HepG2 (cell line): ENCODE measurements at regions not wholly inside any gene's neighbourhood (a gene's known extent, or its start where the extent isn't known, plus 50 kb on each side); places are given as distances from the start of the nearest gene placed in this dataset.

Experiments used
- BCLAF1 ChIP-seq: fragments of 450-650 bp; IDR thresholded peaks from 2 replicates; pipeline ENCODE4 v1.6.1; 2017; ENCODE audit warnings: mild to moderate bottlenecking
- DPF2 ChIP-seq: sonication (generic); formaldehyde crosslinking; IDR thresholded peaks from 2 replicates; pipeline ENCODE4 v1.4.0; 2020; ENCODE audit warnings: mild to moderate bottlenecking, low read depth, missing genetic modification reagents, borderline replicate concordance
- HES4 ChIP-seq: sonication (generic); formaldehyde crosslinking; IDR thresholded peaks from 2 replicates; pipeline ENCODE4 v1.9.0; 2021; ENCODE audit warnings: mild to moderate bottlenecking, missing genetic modification reagents, borderline replicate concordance
- JUN ChIP-seq: sonication (generic); formaldehyde crosslinking; IDR thresholded peaks from 2 replicates; pipeline ENCODE4 v1.4.0; 2020; ENCODE audit warnings: mild to moderate bottlenecking, missing genetic modification reagents
- NKX3-1 ChIP-seq: sonication (generic); formaldehyde crosslinking; IDR thresholded peaks from 2 replicates; pipeline ENCODE4 v1.5.0; 2020; ENCODE audit warnings: missing genetic modification reagents
- RFXANK ChIP-seq: IDR thresholded peaks from 2 replicates; pipeline ENCODE4 v1.6.1; 2016
- TAF1 ChIP-seq: sonication (generic); formaldehyde crosslinking; IDR thresholded peaks from 2 replicates; pipeline ENCODE4 v1.4.0; 2020; ENCODE audit warnings: missing genetic modification reagents
- TCF12 ChIP-seq, 2 experiments: fragments of 450-650 bp in 1 of 2; sonication (generic) in 1 of 2; formaldehyde crosslinking in 1 of 2; IDR thresholded peaks; 2 replicates each; pipeline versions ENCODE4 v1.6.1 to v1.8.0; 2017 to 2022; ENCODE audit warnings: antibody characterized with exemption in 1 of 2, mild to moderate bottlenecking in 1 of 2, missing genetic modification reagents in 1 of 2, moderate library complexity in 1 of 2
- TFDP2 ChIP-seq: sonication (generic); formaldehyde crosslinking; IDR thresholded peaks from 2 replicates; pipeline ENCODE4 v1.4.0; 2020; ENCODE audit warnings: missing genetic modification reagents
- ZBTB42 ChIP-seq: sonication (generic); formaldehyde crosslinking; IDR thresholded peaks from 2 replicates; pipeline ENCODE4 v1.5.0; 2020; ENCODE audit warnings: mild to moderate bottlenecking, missing genetic modification reagents
- ZNF12 ChIP-seq: sonication (generic); formaldehyde crosslinking; IDR thresholded peaks from 2 replicates; pipeline ENCODE4 v1.5.0; 2020; ENCODE audit warnings: missing genetic modification reagents
- ZNF142 ChIP-seq: sonication (generic); formaldehyde crosslinking; IDR thresholded peaks from 2 replicates; pipeline ENCODE4 v1.4.0; 2020; ENCODE audit warnings: missing genetic modification reagents
- ZNF333 ChIP-seq: sonication (generic); formaldehyde crosslinking; IDR thresholded peaks from 2 replicates; pipeline ENCODE4 v1.4.0; 2020; ENCODE audit warnings: mild to moderate bottlenecking, missing genetic modification reagents, borderline replicate concordance
- ZNF432 ChIP-seq: sonication (generic); formaldehyde crosslinking; IDR thresholded peaks from 2 replicates; pipeline ENCODE4 v1.5.0; 2020; ENCODE audit warnings: missing genetic modification reagents, mild to moderate bottlenecking, borderline replicate concordance
- ZNF574 ChIP-seq: sonication (generic); formaldehyde crosslinking; IDR thresholded peaks from 2 replicates; pipeline ENCODE4 v1.4.0; 2020; ENCODE audit warnings: missing genetic modification reagents

- TF ChIP-seq BCLAF1, result no peak
- TF ChIP-seq ZBTB42 (CRISPR knock-in tag), result peak; percentile 61; the same call in 1 of the 2 replicates
- TF ChIP-seq HES4, result peak; percentile 90
- peak; percentile 67 for TF ChIP-seq TAF1 (CRISPR knock-in tag)
- TF ChIP-seq ZNF432, result no peak
- peak; percentile 91 for TF ChIP-seq NKX3-1
- TF ChIP-seq DPF2 (CRISPR knock-in tag), result peak; percentile 44; the same call in 1 of the 2 replicates
- no peak; the same call in none of the 2 replicates for TF ChIP-seq ZNF12 (CRISPR knock-in tag)
- TF ChIP-seq TFDP2 (CRISPR knock-in tag), result peak; percentile 83
- TF ChIP-seq TCF12 (IDR thresholded peaks at IDR 0.05), result no peak
- peak; percentile 76; the same call in 1 of the 2 replicates for TF ChIP-seq TCF12 (CRISPR knock-in tag; IDR thresholded peaks at IDR 0.05)
- TF ChIP-seq RFXANK, result peak; percentile 53; the same call in 1 of the 2 replicates
- TF ChIP-seq ZNF574, result peak; percentile 87
- peak; percentile 58; the same call in 1 of the 2 replicates for TF ChIP-seq ZNF142
- peak; percentile 25; the same call in 1 of the 2 replicates for TF ChIP-seq ZNF333 (CRISPR knock-in tag)
- peak; percentile 73; the same call in 1 of the 2 replicates for TF ChIP-seq JUN
Observed at GRCh38 chr1:222465211-222466041, 82.5 kb downstream of the HHIPL2 start (continued).
